BJ (cell line): ENCODE measurements at regions not wholly inside any gene's neighbourhood (a gene's known extent, or its start where the extent isn't known, plus 50 kb on each side); places are given as distances from the start of the nearest gene placed in this dataset.

Experiments used
- CTCF ChIA-PET: fragments of 350-600 bp; formaldehyde crosslinking; extraction: SDS; loops from one replicate; lab custom pipeline; 2021; ENCODE audit warnings: antibody characterized with exemption, inconsistent platforms; lab: Yijun Ruan, JAX
- POLR2A ChIA-PET: fragments of 300-600 bp; sonication (Branson Sonifier 250); formaldehyde crosslinking; extraction: SDS; loops from one replicate; lab custom pipeline; 2021; ENCODE audit warnings: antibody characterized with exemption; lab: Charles Lee
- DNase-seq: peaks from one replicate; pipeline ENCODE4 v3.0.0-alpha.2; 2011; ENCODE audit warnings: low read depth
- H3K27me3 ChIP-seq: 2 replicates; pipeline ENCODE4 v1.6.0; 2011; ENCODE audit warnings: low read length; ENCODE audit not compliant: control insufficient read depth, insufficient read depth
- H3K36me3 ChIP-seq: 2 replicates; pipeline ENCODE4 v1.5.1; 2011; ENCODE audit warnings: low read length; ENCODE audit not compliant: control insufficient read depth, insufficient read depth
- H3K4me3 ChIP-seq: 2 replicates; pipeline ENCODE4 v1.5.1; 2011; ENCODE audit warnings: low read depth, mild to moderate bottlenecking, control low read depth, low read length
- TF ChIP-seq, protein P1 (sequence below): IDR thresholded peaks from 2 replicates; pipeline ENCODE4 v1.5.1; 2011; ENCODE audit warnings: low read depth, mild to moderate bottlenecking, control low read depth, inconsistent platforms, low read length, moderate library complexity; ENCODE audit not compliant: insufficient read depth

DNA sequence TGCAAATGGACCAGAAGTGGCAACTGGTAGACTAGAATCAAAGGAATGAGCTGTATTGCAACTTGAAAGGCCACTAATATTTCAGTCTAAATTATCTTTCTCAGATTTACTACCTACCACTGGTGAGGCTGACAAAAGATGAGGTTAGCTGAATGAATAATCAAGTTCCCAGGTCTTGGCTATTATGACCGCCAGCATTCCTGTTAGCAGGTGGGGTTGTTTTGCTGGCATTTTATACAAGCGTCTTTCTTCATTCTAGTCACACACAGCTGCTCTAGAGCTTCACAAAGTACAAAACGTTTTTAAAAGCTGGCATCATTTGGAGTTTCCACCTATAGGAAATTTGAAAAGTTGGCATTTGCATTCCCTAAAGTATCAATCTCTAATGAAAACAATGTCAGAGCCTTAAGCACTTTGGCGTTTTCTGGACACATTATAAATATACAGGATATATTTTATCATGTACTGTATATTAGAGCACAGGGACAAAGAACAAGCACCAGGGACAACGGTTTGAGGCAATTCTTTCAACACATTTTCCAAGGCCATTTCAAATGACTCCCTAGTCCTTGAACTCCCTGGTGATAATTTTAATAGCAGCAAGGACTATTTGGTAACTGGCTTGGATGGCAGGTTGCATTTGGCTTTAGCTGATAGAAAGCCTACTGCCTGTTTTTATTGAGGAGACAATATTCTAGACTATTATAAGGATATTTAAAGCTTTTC, 410.2 kb upstream of the CHST9 start:
- TF ChIP-seq, protein P1, sequence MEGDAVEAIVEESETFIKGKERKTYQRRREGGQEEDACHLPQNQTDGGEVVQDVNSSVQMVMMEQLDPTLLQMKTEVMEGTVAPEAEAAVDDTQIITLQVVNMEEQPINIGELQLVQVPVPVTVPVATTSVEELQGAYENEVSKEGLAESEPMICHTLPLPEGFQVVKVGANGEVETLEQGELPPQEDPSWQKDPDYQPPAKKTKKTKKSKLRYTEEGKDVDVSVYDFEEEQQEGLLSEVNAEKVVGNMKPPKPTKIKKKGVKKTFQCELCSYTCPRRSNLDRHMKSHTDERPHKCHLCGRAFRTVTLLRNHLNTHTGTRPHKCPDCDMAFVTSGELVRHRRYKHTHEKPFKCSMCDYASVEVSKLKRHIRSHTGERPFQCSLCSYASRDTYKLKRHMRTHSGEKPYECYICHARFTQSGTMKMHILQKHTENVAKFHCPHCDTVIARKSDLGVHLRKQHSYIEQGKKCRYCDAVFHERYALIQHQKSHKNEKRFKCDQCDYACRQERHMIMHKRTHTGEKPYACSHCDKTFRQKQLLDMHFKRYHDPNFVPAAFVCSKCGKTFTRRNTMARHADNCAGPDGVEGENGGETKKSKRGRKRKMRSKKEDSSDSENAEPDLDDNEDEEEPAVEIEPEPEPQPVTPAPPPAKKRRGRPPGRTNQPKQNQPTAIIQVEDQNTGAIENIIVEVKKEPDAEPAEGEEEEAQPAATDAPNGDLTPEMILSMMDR: no peak
- CTCF ChIA-PET: interaction anchor here (0.5 to 4.3 kb wide), 2 partner anchors 10 to 39 kb away, joined by 3 to 33 read pairs; no protein-coding TSS in a partner anchor
- DNase-seq: no peak
- Histone ChIP-seq H3K27me3 (no peaks in the 10 kb centered on the region), H3K4me3 (no peak overlapping the region), H3K36me3 (no peaks in the 10 kb centered on the region)
- POLR2A ChIA-PET: no interaction called here

DNA sequence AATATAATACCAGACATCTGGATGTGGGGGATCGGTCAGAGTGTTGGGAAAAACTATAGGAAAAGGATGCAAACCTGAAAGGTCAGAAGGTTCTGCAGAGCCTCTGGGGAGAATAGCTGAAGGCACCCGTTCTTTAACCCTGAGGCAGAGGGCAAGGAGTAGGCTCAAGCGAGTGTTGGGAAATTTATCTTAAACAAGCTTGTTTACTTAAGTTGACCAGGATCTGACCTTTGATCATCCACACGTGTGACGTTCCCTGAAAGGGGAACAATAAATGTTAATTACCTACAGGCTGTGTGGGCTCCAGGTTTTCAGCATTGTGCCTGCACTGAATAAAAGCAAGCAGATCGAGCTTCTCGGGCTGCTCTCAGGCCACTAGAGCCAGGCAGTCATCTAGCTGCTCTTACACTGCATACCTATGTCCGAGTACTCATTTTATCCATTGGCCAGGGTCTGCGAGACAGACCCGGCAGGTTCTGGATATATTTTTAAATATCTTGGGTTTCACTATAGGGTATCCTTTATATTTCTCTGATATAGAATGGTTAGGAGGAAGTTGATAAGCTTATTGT, 400.6 kb upstream of the CHST9 start:
- DNase-seq: no peak
- TF ChIP-seq, protein P1: no peak
- Histone ChIP-seq H3K36me3 (no peaks in the 10 kb centered on the region), H3K27me3 (no peaks in the 10 kb centered on the region), H3K4me3 (no peak overlapping the region)
- POLR2A ChIA-PET: no interaction called here
- CTCF ChIA-PET: interaction anchor here (1.1 to 1.2 kb wide), 2 partner anchors 19 to 20 kb away, joined by 3 read pairs; no protein-coding TSS in a partner anchor

DNA sequence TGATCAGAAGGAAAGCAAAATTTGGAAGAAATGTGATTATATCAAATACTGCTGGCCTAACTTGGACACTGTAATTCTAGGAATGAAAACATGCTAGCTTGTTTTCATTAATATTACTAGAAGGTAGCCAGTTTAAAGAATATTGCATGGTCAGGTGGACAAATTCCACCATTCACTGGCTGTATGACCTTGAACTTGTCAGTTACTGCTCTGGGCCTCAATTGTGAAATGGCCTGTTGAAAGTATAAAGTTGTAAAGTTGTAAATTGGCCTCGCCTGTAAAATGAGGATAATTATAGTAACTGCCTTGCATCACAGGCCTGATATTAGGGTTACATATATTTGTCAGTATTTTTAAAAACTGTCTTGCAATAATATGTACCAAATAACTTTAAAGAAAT, 398.4 kb upstream of the CHST9 start:
- POLR2A ChIA-PET: no interaction called here
- no peak for DNase-seq
- CTCF ChIA-PET: no interaction called here

DNA sequence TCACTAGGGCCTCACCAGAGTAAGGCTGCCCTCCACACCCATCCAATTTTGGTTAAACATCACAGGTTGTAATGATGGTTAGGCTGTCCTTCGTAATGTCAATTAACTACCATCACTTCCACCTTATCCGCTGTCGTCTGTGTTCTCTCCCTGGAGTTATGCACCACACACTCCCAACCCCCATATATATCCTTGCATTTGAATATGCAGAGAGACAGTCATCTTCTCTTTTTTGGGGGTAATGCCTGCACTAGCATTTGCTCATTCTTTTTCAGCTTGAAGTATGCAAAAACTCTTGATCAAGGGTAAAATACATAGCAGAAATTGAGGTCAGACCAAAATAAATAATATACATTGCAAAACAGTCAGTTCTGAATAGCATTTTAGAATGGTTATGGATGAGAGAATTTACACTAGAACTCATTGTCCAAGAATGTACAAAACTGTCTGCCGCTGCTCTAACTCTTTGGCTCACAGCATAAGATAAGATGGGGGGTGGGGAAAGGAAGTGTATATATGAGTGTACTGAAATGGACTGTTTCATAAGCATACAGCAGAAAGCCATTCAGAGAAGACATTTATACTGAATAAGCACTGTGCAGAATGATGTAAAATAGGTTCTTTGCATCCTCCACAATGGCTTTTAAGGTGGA, 397.8 kb upstream of the CHST9 start:
- ChIA-PET POLR2A (no interaction called here), CTCF (no interaction called here)
- TF ChIP-seq, protein P1: no peak
- H3K4me3 ChIP-seq: no peak overlapping the region
- no peaks in the 10 kb centered on the region for H3K36me3 ChIP-seq
- DNase-seq: no peak
- H3K27me3 ChIP-seq: no peaks in the 10 kb centered on the region

More for the DNA sequence above, 398.4 kb upstream of the CHST9 start:
- TF ChIP-seq, protein P1: no peak
- no peaks in the 10 kb centered on the region for H3K27me3 ChIP-seq
- H3K4me3 ChIP-seq: no peak overlapping the region
- H3K36me3 ChIP-seq: no peaks in the 10 kb centered on the region

DNA sequence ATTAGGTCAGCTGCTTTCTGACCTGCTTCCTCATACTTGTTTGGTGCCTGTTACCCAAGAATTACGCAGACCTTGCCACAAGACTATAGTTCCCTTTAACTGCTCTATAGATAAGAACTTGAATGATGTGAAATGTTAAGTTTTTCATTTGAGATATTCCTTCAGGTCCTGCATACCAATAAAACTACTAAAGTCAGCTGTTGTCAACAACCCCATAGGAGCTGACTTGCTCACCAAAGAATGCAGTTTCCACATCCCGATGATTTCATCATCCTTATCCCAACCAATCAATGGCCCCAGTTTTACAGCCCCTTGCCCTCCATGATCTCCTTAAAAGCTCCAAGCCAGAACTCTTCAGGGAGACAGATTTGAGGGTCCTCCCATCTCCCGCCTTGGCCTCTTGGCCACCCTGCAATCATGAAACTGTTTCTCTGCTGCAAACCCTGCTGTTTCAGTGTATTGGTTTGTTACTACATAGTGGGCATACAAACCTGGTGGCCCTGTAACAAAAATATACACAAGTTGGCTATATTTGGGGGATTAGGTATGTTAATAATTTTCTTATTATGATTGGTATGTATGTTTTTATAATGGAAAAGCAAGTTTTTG, 396.3 kb upstream of the CHST9 start:
- H3K36me3 ChIP-seq: no peaks in the 10 kb centered on the region
- TF ChIP-seq, protein P1: no peak
- ChIA-PET POLR2A (no interaction called here), CTCF (interaction anchor here (1.3 kb wide), 1 partner anchor 11 kb away, joined by 4 read pairs; no protein-coding TSS in a partner anchor)
- no peak for DNase-seq
- H3K27me3 ChIP-seq: no peaks in the 10 kb centered on the region
- H3K4me3 ChIP-seq: no peak overlapping the region
